HS-5 (cell line): ENCODE measurements at regions not wholly inside any gene's neighbourhood (a gene's known extent, or its start where the extent isn't known, plus 50 kb on each side); places are given as distances from the start of the nearest gene placed in this dataset.
"Not testable (repeated sequence)": the region's sequence is repeated elsewhere in the genome, so short reads cannot be mapped to it uniquely, and the experiment has no call there.

Source experiments
- DNase-seq: peaks from one replicate; pipeline ENCODE4 v3.0.0-alpha.2; 2012; ENCODE audit warnings: low read depth

DNA sequence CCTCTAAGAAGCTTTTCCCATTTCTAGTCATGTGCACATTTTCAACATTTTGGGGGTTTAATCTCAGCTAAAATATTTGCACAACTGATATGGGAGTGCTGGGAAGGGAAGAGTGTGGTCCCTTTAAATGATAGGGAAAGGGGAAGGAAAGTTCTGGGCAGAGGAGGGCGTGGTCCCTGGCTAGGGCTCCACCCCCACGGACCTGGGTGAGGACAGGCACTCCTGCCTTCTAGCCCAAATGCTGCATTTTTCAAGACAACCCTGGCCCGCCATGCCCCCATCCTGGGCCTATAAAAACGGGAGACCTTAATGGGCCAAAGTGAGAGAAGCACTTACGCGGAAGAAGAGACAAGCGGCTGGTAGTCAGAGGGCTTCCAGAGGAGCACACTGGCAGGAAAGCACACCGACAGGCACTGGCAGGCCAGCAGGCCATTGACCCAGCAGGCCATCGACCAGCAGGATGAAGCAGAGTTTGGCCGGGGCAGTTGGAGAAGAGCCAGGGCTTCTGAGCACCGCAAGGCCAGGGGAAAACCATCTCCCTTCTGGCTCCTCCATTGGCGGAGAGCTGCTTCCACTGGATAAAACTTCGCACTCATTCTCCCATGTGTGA is 266.7 kb downstream of the SPRY2 start:
- DNase-seq = no peak

DNA sequence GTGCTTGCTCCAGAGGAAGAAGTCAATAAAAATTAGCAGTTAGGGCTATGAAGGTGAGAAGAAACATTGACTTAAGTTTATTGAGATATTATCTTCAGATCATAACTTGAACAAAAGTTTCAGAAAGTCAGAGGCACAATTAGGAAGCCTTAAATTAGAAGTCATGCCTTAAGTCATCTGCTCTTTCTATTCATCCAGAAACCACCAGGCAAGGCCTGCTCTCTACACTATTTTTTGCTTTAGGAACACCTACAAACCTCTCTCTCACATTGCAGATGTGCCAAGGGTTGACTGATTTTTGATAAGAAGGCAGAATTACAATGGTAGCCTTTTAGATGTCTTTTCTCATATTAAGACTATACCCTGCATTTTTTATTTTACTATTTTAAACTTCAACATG is 268.7 kb downstream of the SPRY2 start:
- no peak for DNase-seq

DNA sequence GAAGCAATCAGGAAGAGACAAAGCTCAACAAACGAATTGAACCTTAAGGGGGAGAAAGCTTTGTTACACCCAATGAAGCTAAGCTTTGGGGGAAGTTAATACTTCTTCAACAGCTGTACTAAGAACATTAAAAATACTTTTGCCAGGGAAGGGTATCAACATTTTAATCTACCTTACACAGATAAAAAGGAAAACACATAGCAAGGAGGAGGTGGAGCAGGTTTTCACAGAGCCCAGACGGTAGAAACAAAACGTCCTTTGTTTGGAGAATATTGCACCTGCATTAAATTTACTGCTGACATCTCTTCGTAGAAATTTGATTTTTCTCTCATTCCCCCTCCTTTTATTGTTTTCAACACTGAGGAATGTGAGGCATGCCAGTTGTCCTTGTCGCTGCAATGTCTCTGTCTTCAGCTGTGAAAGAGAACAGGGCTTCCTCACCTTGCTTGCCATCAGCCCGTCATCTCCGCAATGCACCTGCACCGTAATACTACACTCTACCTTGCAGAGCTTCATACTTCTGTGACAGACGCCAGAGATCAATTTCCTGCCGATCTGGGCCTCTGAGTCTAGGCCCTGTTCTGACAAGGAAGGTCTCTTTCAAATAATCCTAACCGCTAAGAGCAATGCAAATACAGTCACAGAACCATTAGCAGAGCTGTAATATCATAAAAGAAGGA is 270.8 kb downstream of the SPRY2 start:
- no peak for DNase-seq

DNA sequence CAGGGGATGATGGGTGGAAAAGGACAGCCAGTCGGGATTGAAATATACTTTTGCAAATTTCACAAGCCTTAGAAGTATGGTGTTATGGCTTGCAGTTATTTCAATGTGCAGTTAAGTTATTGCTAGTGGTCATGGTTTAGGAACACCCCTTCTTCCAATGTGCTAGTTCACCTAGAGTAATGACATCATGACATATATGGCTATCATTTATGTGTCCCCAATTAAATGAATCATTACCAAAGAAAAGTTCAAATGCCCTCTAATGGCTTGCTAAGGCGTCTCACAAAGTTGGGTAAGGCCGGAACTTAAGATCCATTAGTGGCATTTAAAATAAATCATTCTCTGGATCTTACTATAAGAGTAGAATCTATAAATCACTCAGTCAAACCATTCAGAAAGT is 271.6 kb downstream of the SPRY2 start:
- no peak for DNase-seq

DNA sequence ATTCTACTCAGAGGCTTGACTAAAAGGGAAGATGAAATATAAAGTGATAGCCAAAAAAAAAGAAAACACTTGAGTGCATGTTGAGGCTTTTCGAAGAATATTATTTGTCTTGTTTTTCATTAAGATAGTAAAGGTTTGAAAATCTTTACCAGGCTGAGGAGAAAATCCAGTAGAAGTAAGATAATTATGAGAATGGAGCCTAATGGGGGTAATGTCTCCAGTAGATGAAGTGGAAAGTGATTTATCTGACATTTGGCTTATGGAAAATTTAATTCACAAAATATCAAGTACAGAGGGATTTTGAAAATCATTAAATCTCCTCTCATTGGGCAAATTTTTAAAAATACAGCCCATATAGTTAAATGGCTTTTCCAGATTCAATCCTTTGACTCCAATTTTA is 274.9 kb downstream of the SPRY2 start:
- DNase-seq = no peak

DNA sequence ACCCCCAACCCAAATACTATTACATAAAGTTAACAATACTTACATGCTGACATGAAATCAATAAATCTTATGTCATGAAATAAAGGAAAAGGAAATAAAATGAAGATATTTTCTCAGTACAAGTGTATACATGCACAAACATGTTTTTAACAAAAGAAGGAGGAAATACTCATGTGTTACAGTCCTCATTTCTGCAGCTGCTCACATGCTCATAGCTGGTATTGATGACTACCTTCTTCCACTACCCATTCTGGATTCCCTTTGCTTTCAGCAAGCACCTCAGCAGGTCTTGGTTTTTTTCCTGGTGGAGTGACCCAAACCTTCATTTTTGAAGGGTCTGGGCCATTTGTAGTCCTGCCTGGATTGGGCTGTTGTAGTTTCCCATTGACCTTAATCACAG is 278.5 kb downstream of the SPRY2 start:
- DNase-seq = not testable (repeated sequence)

DNA sequence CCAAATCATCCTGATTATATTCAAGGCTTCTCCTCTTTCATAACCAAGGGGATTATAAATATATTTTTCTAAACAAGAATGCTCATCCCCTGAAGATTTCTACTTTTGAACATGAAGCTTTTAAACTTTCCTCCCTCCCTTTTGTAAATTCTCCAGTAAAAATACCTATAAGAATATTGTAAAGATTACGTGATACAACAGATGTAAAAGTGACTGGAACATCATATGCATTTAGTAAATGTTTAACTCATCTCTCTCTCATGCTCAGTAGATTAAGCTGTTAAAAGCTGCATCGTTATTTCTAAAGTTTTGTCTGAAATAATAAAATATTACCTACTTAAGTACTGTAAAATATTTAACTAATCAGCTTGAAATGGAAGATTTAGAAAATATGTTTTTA is 281.1 kb downstream of the SPRY2 start:
- no peak for DNase-seq

DNA sequence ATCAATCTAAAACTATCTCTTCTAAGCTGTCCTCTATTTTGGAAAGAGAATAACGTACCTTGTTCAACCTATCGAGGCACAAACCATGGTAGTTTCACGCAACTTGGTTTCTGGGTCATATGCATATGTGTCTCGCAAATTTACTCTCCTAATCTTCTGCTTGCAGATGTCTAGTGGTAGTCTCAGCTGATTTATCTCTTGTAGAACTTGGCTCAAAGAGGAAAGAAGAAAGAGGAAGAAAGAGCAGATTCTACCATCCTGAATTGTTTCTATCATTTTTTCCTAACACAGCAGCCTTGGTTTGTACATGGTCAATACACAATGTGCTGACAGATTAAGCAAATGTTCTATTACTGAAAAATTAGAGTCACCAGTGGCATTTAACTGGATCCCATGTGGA is 282.3 kb downstream of the SPRY2 start:
- DNase-seq = no peak

DNA sequence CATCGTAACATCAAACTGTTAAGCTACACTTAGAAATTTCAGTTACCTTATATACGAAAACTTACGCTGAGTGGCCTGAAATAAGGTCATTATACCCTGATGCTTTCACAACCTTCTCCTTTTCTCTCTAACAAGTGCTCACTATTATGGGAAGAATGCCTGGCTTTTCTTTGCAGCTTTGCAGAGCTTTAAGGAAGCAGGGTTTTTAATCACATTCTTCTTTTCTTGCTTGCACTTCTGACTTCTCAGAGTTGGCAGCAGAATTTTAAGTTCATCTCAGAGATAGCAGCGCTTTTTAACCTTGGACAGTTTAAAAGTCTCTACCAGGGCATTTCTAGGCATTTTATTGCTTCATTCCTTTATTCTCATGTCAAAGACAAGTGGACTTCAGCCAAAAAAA is 285.1 kb downstream of the SPRY2 start:
- no peak for DNase-seq

DNA sequence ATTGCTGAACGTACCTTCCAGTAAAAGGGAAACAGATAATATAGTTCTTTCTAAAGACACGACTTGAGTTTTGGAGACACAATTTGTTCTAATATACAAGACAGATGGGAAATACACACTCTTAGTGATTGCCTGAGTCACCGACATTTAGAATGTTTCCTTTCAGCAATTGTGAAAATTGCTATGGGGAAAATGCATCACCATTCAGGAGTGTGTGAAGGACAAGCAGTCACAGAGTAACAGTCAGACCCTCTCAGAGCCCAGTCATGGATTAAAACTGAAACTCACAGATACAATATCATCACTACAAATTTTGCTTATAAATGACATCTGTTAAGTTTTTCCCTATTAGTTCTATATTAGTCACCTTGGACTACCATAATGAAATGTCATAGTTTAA is 286.1 kb downstream of the SPRY2 start:
- no peak for DNase-seq

DNA sequence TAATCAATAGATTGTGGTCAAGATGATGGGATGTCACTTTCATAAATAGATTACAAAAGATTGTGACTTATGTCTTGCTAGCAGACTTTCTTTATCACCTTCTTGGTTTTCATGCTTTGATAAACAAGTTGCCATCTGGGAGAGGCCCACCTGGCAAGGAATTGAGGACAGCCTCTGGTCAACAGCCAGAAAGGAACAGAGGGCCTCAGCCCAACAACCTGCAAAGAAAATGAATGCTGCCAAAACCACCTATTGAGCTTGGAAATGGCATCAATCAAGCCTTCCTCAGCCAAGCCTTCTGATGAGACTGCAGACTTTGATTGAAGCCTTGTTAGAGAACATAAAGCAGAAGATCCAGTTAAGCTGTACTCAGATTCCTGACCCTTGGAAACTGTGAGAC is 288.6 kb downstream of the SPRY2 start:
- DNase-seq = no peak

DNA sequence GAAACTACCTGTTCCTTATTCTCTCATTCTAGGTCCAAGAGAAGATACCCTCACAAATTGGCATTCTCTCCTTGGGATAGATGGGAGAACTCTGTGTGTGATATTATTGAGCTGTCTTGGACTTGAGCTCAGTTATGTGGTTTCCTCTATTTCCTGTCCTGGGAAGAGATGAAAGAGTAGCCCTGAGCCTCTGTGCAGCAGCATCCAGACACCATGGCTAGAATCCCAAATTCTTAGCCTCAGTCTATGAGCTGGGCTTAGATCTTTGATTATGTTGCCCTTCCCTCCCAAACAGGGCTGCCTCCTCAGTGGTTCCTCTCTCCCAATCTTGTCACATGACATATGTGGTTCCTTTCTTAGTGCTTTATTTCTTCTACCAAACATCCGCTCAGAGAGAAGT is 290.7 kb downstream of the SPRY2 start:
- DNase-seq = no peak

DNA sequence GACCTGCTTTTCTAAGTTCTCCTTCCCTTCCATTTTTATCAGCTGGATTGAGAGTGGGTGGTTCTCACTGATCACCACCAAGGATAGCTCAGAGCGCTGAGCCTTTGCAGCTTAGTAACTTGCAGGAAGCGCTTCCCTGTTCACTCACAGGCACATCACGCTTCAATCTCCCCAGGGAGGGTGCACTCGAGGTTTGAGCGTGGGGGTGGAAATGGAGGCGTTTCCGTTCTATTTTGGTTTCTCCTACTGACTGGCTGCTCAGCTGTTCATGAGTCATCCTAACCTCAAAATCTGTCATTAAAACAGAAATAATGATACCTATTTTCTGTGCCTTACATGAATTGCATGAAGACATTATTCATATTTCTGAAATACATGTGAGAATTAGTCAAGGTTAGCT is 292.1 kb downstream of the SPRY2 start:
- DNase-seq = peak; percentile 80

DNA sequence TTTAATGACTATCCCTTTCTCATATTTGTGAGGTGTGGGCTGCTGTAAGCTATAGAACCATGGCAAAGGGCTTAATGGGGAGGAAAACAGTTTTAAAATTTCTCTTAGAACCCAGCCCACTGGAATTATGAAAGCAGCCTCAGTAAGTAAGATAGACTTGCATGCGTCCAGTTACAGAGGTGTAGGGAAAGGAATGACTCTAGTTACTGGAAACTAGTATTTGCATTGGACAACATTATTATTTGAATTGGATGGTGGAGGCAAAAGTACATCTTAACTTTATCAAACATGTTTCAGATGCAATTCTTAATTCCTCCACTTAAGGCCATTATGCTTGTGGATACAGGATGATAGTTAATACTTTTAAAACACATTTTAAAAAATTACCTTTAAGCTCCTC is 292.9 kb downstream of the SPRY2 start:
- no peak for DNase-seq

DNA sequence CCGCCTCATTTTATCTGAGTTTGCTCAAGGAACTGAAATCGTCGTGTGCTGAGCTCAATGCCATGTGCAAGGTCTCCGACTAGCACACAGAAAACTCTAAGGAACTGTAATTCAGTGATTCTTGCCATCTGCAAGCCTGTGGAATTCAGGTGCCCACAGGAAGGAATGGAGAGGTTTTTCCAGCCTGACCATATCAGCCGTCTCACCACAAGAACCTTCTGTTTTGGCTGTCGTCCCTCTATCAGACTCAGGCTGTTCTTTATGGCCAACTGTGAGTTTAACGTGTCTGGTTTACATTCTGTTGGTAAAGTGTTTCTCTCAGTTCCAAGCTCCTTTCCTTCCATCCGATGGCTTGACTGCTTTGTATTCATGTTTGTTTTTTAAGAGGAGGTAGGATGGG is 293.5 kb downstream of the SPRY2 start:
- no peak for DNase-seq

DNA sequence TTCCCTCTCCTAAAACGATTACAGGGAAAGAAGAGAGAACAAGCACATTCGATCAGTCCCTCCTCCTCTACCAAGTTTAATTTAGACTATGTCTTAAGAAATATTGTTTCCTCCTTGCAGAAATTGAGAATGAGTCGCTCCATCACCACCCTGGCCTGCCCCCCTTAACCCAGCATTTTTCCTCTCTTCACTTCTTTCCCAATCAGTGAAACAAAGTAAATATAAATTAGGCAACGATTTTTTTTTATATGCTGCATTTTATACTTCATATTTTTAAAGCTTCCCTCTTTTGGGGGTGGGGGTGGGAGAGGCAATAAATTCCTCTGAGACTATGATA is 300.0 kb downstream of the SPRY2 start:
- no peak for DNase-seq

DNA sequence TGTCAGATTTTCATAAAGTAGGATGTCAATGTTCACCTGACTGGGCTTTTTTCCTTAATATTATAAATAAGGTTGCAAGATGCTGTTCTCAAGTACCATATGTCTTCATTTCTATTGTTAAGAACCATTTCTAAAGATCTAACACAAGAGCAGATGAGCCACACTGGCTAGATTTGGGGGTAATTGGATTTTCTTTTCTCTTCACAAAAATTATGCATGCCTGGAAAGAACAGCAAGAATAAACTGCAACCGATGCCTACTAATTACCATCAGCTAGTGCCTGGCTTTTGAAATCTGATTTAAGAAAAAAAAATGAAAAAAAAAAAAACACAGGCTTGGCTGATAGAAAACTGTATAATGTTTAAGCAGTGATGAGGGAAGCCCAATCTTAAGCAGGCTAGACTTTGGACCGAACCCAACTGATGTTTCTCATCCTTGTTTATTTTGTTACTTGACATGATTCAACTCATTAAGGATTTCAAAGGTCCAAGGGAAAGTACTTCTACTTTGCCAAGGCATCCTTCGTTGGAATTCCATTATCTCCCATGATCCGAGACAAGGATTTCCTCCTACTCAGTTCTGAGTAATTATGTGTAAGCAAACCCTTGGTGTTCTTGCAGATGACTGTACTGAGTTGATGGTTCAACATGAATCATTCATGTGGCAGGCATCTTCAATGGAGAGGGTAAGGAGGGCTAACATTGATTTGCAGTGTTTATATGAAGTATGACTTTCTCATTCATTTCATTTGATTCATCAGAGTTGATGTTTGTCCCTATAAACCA is 300.5 kb downstream of the SPRY2 start:
- peak; percentile 90 for DNase-seq

DNA sequence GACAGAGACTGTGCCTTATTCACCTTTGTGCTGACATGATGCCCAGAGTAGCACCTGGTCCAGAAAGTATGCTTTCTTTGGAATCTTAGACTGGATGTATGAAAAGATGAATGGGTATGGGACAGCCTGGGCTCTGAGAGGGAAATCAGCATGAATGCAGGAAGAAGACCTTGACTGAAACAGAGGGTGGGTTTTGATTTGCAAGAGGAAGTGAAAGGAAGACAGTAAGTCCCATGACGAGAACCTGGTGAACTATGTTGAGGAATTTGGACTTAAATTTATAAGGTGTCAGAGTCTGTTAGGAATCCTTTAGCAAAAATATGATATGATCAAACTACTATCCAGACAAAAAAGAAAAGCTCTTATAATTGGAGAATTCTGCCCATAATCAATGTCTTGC is 301.9 kb downstream of the SPRY2 start:
- DNase-seq = no peak

DNA sequence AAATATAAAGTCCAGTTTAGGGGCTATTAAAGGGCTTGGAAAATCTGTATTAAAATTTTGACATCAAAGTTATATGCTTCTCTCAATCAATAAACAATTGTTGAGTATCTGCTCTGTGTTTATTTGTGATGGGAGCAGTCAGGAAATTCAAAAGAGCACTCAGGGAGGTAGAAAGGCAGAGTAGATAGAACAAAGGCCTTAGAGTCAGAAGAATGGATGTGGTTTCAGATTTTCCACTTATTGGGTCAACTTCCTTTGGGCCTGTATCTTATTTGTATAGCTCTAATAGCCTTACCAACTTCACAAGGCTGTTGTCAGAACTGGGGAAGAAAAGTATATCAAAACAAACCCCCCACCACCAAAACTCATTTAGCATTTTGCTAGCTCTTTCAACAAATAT is 302.6 kb downstream of the SPRY2 start:
- no peak for DNase-seq

DNA sequence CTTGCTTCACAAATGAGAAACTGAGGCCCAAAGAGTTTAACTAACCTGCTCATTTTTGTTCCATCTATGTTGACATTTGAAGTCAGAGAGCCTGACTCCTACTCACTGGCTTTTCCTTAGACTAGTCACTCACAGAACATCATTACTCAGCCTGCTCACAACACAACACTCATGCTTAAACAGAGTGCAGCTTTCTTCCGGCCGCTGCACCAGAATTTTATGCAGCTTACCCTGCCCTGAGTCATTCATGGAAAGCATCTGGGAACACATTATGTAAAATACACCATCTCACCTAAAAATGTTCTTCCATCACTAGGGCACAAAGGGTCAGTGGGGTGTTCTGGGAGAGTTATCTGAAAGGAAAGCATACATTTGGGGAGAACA is 303.4 kb downstream of the SPRY2 start:
- peak; percentile 63 for DNase-seq

DNA sequence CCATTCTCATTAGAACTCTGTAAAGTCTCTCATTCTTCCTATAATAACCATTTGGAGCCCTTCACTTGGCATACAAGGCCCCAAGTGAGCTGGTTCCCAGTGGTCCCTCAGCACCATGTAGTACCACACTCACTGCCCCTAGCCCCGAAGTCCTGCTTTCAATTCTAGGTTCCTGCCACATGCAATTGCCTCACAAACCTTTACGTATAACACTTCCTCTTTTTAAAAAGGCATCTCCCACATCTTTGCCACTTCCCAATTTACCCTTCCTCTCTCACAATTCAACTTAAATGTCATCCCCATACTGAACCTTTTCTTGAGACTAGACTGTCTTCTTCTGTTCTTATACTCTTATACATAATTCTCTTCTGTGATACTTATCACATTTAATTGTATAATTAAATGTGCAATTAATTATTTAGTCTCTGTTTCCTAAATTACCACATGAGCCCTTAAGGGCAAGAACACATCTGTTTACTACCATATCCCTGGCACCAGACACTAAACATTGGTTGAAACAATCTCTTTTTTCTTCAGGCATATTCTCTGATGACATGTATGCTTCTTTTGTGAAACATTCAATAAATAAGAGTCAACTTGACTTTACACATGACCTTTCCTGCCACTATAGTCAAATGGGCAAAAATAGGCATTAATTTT is 304.0 kb downstream of the SPRY2 start:
- DNase-seq = no peak

DNA sequence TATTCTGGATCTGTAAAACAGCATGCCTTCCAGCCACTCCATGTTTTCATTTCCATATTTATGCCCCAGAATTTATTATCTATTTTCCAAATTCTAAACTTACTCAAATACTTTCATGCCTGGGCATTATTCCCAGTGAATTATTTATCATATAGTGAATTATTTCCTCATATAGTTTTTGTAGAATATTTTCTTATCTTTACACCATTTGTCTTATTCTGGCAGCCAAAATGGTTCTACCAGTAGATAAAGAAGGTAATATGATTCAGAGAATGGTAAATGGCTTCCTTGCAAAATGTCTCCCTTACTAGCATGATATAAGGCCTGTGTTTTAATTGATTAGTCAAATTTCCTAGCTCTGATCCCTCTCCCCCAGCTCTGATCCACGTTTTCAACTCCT is 305.8 kb downstream of the SPRY2 start:
- no peak for DNase-seq

DNA sequence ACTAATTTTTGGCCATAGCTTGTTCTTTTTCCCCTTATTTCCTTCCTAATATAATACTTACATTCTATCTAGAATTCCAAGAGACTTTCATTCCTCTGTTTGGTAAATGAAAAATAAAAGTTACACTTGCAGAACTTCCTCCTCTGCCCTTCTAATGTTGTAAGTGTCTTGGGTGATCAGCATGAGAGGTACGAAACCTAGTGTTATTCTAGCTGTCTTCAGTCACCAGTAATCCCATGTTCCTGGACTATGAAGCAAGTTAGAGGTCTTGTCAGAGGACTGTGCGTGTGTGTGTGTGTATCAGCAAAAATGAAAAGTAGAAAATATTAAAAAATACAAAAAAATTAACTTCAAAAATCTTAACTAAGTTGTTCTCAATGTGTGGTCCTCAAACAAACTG is 307.0 kb downstream of the SPRY2 start:
- DNase-seq = no peak
